Psoas muscle (tissue), 7 donors: ENCODE measurements at regions not wholly inside any gene's neighbourhood (a gene's known extent, or its start where the extent isn't known, plus 50 kb on each side); places are given as distances from the start of the nearest gene placed in this dataset.

Experiments used
- ATAC-seq, 4 donors: fragments of 200-7000 bp; cut with Tn5 transposase; one replicate each; pipeline ENCODE4 v1.9.1; 2020; ENCODE audit warnings: moderate library complexity in 3 of 4, mild to moderate bottlenecking in 2 of 4
- DNase-seq, 2 donors: peaks; one replicate each; pipeline ENCODE4 v3.0.0-alpha.2; 2020
- H3K27ac ChIP-seq: fragments of 200-600 bp; one replicate; pipeline ENCODE4 v1.8.0; 2022
- H3K27me3 ChIP-seq, 3 donors: fragments of 200-600 bp in 1 of 3; one replicate each; pipeline versions ENCODE4 v1.6.1 to v1.8.0; 2013 to 2022; ENCODE audit warnings: low read length in 2 of 3, mild to moderate bottlenecking in 2 of 3, moderate library complexity in 1 of 3; ENCODE audit not compliant: insufficient read depth in 3 of 3
- H3K36me3 ChIP-seq, 2 donors: fragments of 200-600 bp in 1 of 2; one replicate each; pipeline versions ENCODE4 v1.6.1 to v1.8.0; 2013 to 2022; ENCODE audit warnings: low read depth in 1 of 2, mild to moderate bottlenecking in 1 of 2, moderate library complexity in 1 of 2; ENCODE audit not compliant: insufficient read depth in 1 of 2
- H3K4me1 ChIP-seq: fragments of 200-600 bp; one replicate; pipeline ENCODE4 v1.8.0; 2022
- H3K4me3 ChIP-seq: fragments of 200-600 bp; one replicate; pipeline ENCODE4 v1.8.0; 2022; ENCODE audit warnings: mild to moderate bottlenecking
- H3K9me3 ChIP-seq: fragments of 200-600 bp; one replicate; pipeline ENCODE4 v1.8.0; 2022
- CTCF ChIP-seq: fragments of 200-600 bp; IDR thresholded peaks from one replicate; pipeline ENCODE4 v1.8.0; 2022; ENCODE audit warnings: antibody characterized with exemption
- WGBS, 3 donors: extraction: QIAGEN DNeasy Blood & Tissue Kit; methylation state at CpG; one replicate each; pipeline versions ENCODE4 v1.1.6 to v1.1.7; 2013; 5-methylcytosine and 5-hydroxymethylcytosine counted together
- intact Hi-C, 2 donors: fragments of 100-400 bp; cut with DNase I; formaldehyde crosslinking; loops; one replicate each; pipeline versions ENCODE4 v1.11.0 to v1.14.2; 2022
- donor health status: healthy with polysubstance abuse.
- donor health status: DM: no; HTN: no; CAD: no; lungs with moderate emphysema.
- donor health status: Bipolar disorder and iron deficiency.
- donor health status: healthy.
- donor health status: DM: yes; HTN: yes; CAD: no.
- donor health status: DM: no; HTN: no; CAD: no.
- donor health status: DM: yes; HTN: yes; CAD: no.

DNA sequence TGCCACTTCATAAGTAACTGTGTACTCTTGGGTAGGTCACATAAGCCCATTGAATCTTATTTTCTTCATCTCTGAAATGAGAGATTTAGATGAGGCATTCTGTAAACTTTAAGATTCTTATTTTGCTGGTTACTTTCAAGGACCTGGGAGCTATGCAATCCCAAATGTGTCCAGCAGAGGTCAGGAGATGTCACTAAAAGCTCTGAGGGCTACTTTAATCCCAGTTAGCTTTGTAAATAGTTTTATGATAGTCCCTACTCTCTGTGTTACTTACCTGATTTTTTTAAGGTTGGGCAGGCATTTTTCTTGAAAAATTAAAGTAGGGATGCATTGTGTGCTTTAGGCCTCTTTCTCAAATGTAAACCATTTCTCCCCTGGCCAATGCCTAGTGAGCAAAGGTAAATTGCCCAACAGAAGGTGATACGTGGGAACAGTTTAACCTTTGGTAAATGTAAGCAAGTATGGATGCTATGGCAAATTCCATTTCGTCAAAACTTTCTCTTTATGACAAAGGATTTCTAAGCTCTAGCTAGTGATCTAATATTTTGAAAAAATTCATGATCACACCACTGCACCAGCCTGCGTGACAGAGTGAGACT, 57.1 kb upstream of the WSB1 start:
- ATAC-seq = peak; percentile 85 to 90 (median 88)
- intact Hi-C loops = loop anchor here (1.0 to 10.0 kb wide), 6 partner anchors 96 to 418 kb away; no protein-coding TSS in a partner anchor

DNA sequence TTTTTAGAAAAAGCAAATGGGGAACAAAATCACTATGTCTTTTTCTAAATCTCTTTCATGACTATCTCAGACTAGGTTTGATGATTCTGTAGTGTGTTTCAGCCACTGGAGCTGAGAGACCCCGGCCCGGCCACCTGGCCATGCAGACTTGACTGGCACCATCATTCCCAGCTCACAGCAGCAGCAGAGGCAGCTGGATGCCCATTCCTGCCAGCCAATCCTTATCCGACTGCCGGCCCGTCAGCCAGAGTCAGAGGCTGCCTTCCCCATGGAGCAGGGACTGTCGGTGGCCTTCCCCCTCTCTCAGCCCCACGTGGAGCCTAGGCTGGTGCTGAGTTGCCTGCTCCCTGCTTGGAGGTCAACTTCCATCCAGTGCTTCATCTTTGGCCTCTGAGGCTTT, 56.0 kb upstream of the WSB1 start:
- H3K9me3 ChIP-seq = no peaks in the 10 kb centered on the region
- H3K4me3 ChIP-seq = no peak overlapping the region
- intact Hi-C loops = loop anchor here (1.0 to 10.0 kb wide), 6 partner anchors 95 to 417 kb away; no protein-coding TSS in a partner anchor
- WGBS, 3 donors = 68 to 78% (median 75%) methylated on average over 6 to 7 of the region's 7 CpGs
- ATAC-seq (no peak), DNase-seq (no peak)
- no peak overlapping the region for H3K27ac ChIP-seq
- no peak for TF ChIP-seq CTCF
- no peaks in the 10 kb centered on the region for H3K36me3 ChIP-seq
- H3K27me3 ChIP-seq = no peaks in the 10 kb centered on the region
- H3K4me1 ChIP-seq = no peaks in the 10 kb centered on the region

More for the DNA sequence above, 57.1 kb upstream of the WSB1 start:
- Histone ChIP-seq H3K9me3 (no peaks in the 10 kb centered on the region), H3K4me3 (no peak overlapping the region), H3K4me1 (no peaks in the 10 kb centered on the region), H3K36me3 (no peaks in the 10 kb centered on the region), H3K27ac (no peak overlapping the region), H3K27me3 (no peaks in the 10 kb centered on the region)
- TF ChIP-seq CTCF = peak; percentile 99
- DNase-seq = peak; percentile 57 to 67
- 61 to 66% (median 65%) methylated on average over 3 of the region's 3 CpGs for WGBS, 3 donors

DNA sequence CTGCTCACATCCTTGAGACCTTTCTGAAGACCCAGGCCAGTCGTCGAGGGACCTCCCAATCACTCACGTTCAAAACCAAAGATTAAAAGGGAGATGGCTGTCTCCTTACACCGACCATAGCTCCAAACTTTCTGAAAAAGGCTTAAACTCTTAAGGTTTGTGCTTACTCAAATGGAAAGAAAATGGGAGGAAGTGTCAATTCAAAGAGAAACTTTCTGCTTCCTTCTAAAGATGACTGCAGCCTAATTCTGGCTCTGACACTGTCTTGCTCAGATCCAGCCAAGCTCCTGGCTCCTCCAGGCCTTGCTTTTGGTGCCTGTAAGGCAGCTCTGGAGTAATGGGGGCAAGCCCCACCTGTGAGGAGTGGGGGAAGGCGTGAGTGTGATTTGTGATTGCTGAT, 54.9 kb upstream of the WSB1 start:
- 78 to 81% (median 78%) methylated on average over 5 of the region's 5 CpGs for WGBS, 3 donors
- no peak for ATAC-seq
- Histone ChIP-seq H3K27me3 (no peaks in the 10 kb centered on the region), H3K4me1 (peaks cover 1% of the 10 kb centered on the region), H3K4me3 (no peak overlapping the region), H3K36me3 (no peaks in the 10 kb centered on the region), H3K9me3 (no peaks in the 10 kb centered on the region), H3K27ac (no peak overlapping the region)
- DNase-seq = no peak
- no peak for TF ChIP-seq CTCF
- intact Hi-C loops = loop anchor here in 1 of 2 donors (5.0 to 10.0 kb wide), 2 partner anchors 113 to 416 kb away; no protein-coding TSS in a partner anchor

DNA sequence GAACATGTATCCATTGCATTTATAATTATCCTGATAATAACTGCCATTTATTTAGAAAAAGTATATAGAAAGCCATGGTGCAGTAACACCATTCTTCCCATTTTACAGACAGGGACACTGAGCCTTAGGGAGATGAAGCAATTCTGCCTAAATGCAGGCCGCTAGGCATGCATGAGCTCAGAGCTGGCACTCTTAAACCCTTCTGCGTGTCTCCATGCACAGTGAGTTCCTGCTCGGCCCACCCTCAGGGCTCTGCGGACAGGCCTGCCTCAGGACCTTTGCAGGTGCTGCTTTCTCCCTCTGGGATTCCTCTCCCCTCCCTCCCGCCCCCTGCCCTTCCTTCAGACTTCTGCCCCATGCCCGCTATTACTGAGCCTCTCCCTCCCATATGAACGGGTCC, 54.3 kb upstream of the WSB1 start:
- H3K27ac ChIP-seq = no peak overlapping the region
- ATAC-seq (no peak), DNase-seq (no peak)
- no peak for TF ChIP-seq CTCF
- no peaks in the 10 kb centered on the region for H3K9me3 ChIP-seq
- no peak overlapping the region for H3K4me3 ChIP-seq
- intact Hi-C loops = loop anchor here in 1 of 2 donors (5.0 to 10.0 kb wide), 2 partner anchors 113 to 415 kb away; no protein-coding TSS in a partner anchor
- 90 to 92% (median 90%) methylated on average over 7 of the region's 7 CpGs for WGBS, 3 donors
- H3K36me3 ChIP-seq = no peaks in the 10 kb centered on the region
- peaks cover 7% of the 10 kb centered on the region for H3K4me1 ChIP-seq
- no peaks in the 10 kb centered on the region for H3K27me3 ChIP-seq
